Kidney capillary endothelial cell (primary cell): ENCODE measurements at regions not wholly inside any gene's neighbourhood (a gene's known extent, or its start where the extent isn't known, plus 50 kb on each side); places are given as distances from the start of the nearest gene placed in this dataset.

Experiments
- DNase-seq: peaks from one replicate; pipeline ENCODE4 v3.0.0-alpha.2; 2018; ENCODE audit warnings: low spot score

DNA sequence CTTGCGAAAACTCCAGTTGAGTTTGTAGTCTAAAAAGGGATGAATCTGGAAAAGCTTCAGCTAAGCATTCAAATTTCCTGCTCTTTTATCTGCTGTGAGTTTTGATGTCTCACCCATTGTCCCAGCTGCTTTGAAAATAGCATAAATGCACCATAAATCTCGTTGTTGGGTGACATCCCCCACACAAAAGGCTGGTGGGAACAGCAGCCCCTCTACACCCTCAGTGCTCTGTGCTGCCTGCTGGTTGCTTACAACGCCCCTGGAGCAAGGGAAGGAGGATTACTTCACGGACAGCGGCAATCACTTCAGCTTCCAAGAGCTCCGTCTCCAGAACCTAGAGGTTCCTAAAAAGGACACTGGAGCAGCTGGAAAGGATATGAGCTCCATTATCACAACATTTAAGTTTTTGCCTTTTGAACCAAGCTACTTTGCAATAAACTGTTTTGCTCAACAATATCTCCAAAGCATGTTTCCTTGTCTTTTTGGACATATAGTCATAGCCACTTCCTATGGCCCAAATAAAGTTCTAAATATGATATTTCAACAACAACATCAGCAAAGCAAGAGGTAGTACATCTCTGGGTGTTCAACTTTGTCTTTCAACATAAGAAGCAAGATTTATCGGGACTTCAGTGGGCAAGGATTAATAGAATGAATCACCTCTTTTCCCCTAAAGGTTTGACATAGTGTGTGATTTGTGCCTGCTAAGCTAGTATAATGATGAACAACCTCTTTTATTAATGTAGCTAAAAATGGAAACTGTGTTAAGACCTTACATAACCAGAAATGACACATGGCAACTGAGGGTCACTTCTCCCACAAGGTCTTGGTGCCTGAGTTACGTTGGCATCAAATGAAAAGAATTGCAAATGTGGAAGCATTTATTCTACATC lies 413.5 kb downstream of the TXNL1 start:
- DNase-seq: no peak

DNA sequence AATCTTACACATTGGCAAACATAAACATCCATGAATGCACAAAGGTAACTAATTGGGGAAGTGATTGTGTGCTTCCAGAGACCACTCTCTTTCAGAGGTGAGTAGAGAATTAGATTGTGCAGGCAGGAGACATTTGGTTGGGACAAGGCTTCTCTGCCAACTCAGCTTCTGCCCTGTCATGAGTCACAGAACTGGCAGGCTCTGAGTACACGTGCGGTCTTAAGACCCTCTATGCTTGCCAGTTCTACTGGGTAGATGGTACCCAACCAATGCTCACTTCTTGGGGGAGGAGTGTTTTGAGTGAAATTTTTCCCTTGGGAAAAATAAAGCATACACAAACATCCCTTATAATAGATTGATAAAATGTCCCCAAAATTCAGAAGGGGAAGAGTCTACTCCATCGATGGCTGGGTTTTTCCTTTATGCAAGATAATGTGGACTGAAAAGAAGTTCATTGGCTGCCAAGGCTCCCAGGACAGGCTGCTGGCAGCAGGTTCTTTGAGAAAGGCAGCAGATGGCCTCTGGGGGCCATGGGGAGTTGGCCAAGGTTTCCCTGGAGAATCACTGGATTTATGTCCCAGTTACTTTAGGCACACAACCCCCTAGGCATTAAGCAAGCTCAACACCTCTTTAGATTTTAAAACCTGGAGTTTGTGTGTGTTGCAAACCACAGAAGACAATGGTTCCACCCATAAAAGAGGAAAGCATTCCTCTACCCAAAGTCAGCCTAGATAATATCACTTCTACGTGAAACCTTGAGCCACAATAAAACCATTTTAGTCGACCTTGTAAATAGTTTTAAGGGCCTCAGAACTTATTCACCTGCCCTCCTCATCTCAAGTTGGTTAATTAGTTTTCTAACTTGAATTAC lies 417.0 kb downstream of the TXNL1 start:
- DNase-seq: no peak

DNA sequence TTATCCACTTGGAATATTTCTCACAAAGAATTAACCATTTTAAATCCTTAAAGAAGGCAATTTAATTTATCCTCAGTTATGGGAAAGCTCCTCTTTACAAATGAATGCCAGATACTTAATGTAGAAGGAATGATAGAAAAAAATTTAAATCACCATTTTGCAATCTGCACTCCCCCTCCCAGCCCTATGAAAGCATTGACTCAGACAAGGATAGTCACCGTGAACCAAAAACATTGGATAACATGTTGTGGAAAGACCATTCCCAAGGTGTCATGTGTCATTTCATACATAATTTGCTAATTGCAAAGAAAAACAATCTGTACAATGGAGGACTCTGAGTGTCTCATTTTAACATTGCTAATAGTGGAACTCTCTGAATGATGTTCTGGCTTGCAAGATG lies 421.0 kb downstream of the TXNL1 start:
- DNase-seq: no peak

DNA sequence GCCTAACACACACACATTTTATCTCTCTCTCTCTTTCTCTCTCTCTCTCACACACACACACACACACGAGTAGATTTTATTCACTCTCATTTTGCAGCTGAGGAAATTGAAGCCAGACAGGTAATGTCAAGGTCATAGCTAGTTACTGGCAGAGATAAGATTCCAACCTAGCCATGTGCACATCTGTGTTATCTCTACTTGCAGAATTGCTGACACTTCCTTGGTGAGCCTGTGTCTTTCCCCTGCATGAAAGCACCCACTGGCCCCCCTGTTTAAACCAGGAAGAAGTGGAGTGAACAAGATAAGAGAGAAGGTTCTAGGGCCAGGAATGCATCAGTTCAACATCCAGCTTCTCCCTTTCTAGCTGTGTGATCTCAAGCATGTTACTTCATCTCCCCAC lies 423.7 kb downstream of the TXNL1 start:
- no peak for DNase-seq

DNA sequence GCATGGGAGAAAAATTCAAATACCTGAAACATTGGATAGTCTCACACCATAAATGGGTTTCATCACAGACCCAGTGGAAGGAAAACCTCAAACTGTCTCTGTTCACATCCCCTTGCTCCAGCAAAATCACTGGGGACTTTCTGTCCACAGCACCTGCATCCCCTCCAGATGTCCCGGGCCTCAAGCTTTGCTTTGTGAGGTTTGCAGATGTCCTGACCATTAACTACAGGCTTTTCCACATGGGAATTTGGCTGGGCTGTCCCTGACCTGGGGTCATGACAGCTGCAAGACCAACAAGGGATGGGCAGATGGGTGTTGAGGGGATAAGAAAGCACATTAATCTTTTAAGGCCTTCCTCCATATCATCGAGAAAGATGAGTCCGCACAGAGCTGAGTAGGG lies 427.9 kb downstream of the TXNL1 start:
- no peak for DNase-seq

DNA sequence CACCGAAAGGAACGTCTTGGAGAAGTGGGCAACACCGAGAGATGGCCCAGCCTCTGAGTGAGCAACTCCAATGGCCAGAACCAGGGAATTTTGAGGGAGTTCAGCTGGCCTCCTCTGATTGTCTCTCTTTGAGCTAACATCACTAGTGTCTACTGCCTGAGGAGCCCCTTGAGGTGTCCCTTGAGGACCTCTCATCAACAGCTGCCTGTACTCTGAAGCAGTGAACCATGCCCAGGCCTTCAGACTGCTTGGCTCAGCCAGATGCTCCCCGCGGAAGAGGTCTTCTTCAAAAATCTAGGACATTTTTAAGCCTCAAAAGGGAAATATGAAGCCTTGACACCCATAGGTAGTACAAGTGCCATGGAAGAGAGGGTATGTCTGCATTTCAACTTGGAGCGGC lies 430.4 kb downstream of the TXNL1 start:
- no peak for DNase-seq

DNA sequence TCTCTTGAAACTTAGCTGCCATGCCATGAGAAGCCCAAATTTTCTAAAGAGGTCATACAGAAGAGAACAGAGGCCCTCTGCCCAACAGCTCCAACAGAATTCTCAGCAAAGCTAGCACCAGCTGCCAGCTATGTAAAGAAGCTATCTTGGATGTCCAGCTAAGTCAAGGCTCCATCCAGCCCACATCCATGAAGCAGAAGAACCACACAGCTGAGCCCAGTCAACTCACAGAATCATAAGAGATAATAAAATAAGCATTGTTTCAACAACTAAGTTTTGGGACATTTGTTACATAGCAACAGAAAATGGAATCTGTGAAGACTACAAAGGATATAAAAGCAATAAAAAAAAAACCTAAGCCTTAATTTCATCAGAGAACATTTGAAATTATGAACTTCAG lies 434.3 kb downstream of the TXNL1 start:
- DNase-seq: no peak

DNA sequence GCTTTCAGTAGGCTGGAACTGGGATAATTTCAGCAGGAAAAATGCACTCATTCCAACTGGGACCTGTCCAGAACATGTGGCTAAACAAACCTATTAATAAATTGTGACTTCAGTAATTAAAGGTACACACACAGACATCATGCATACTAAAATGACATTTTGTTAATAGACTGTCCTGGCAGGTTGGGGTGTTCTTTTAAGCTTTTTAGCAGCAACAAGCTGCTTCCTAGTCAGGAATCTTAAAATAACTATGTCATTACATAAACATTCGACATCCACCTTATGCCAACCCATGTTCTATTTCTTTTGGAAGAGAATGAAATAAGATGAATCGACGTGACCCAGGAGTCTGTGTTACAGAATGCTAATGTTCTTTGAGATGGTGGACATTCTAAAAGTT lies 435.7 kb downstream of the TXNL1 start:
- no peak for DNase-seq

DNA sequence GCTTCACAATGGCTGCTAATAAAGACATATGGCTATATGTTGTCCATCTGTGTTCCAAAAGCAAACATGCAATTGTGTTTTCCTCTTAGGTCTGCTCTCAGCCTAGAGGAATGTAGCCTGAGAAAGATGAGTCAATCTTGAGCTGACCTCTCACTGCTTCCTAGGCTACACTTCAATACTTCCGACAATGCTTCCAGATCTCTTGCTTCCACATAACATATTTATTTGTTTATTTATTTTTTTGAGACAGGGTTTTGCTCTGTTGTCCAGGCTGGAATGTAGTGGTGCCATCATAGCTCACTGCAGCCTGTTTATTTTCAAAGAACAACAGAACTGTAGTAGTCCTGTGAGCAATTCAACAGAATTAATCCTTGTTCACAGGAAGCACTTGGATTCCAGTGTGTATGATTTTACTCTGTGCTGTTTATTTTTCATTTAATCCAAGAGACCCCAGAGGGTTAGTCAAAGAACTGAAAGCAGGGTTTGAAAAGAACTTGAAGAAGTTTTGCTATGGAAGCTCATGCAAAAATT lies 437.9 kb downstream of the TXNL1 start:
- peak; percentile 99 for DNase-seq

DNA sequence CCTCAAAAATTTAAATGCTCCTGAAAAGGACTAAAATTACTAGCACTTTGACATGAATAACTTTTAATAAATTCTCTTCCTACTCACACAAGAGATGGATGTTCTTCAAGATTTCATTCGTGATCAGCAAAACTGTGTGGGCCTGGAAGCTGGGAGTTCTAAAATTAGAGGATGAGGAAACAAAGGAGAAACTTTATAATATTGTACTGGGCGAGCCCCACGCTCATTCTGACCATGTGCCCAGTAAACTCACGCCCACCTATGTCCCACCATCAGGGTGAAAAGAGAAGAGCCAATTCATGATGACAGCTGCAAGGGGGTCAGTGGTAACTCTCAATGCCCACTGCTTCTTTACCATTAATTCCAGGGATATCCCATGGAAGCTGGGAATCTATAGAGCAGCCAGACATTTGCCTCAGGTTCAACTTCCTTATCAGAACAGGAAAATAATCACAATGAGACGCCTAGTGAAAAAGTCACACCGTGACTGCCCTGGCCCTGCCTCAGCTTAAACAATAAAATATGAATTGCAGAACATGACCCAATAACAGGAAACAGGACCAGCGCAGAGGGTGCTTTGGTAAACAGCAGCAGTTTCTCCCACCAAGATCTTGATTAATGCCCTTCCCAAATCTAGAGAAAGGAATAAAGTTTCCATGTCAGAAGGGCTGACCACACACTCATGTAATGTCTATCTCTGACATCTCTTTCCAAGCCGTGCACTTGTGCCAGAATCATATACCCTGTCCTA lies 438.6 kb downstream of the TXNL1 start:
- DNase-seq: peak; percentile 75

DNA sequence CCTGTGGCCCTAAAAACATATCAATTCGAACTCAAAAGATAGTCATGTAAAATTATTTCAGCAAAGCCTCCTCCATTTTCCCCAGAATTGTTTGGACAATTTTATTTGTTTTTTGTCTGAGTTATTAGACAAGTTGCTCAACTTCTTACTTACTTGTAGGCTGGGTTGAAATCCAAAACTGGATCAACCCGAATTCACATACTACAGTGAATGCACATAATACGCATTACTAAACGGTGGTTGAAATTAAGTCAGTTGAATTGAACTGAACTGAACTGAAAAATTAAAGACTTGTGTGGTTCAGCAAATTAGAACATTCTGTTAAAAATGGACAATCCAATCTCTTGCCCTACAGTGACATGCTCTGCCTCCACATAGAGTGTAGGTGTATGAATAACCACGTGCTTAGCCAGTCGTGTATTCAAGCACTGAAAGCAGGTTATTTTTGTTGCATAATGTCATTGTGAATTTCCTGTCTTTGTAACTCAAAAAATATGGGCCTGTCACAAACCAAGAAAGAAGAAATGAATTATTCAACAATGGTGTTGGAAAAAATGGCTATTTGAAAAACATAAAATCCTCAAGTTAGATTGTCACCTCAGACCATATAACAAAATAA lies 441.0 kb downstream of the TXNL1 start:
- DNase-seq: peak; percentile 30

DNA sequence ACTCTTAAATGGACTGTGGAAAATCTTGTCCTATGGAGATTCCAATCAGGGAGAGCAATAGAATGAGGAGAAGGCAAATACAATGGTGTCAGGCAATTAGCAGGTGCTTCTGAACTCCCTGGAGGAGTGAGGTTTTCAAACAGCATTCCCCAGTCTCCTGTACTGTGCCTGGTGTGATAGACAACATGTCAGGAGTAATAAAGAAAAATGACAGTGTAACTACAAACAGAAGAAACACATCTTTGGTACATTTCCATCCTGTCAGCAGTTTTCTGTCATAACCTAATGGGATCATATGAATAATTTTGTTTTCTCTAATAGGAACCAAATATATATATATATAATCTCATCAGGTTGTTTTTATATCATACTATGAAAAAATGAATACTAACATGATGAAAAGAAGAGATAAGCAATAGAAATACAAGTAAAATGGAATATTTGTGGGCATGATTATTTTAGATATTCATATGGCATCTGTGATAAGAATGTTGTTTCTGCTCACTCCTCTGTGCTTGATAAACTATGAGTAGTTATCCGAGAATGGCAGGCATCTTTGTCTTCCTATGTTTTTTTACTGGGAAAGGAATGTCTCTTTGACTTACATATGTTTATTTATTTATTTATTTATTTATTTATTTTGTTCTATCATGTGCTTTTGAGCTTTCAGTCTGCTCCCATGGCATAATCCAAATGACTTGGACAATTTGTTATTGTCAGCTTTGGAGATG lies 441.7 kb downstream of the TXNL1 start:
- no peak for DNase-seq

DNA sequence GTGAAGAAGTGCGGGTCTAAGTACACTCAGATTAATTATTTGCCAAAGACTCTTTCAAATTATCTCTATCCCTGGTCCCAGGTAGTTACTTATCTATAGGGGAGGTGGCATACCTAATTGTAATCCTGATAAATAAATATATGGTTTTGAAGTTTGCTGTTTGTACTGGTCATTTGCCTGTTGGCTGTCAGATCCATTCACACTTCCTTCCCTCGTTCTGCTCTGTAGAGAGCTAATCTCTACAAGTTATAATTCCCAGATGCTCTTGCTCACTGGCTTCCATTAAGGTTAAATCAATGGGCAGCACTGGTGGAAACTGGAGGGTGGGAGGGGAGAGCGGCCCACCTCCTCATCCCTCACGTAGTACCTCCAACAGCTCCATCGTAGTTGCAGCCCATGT lies 447.1 kb downstream of the TXNL1 start:
- no peak for DNase-seq

DNA sequence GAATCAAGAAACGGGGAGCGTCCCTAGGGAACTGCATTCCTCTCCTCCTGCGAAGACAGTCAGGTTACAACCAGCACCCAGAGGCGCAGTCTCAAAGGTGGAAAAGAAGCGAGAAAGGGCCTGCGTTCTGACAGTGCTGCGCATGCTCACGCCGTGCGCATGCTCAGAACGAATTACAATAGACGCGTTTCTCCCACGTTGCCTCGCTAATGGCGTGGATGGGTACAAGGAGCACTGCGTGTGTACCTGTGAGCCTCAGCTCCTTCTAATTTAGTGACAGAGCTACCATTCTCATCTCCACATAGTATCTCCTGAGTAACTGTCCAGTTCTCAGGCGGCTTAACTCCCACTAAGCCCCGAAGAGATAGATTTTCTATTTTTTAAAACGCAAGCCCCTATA lies 448.8 kb downstream of the TXNL1 start:
- no peak for DNase-seq

DNA sequence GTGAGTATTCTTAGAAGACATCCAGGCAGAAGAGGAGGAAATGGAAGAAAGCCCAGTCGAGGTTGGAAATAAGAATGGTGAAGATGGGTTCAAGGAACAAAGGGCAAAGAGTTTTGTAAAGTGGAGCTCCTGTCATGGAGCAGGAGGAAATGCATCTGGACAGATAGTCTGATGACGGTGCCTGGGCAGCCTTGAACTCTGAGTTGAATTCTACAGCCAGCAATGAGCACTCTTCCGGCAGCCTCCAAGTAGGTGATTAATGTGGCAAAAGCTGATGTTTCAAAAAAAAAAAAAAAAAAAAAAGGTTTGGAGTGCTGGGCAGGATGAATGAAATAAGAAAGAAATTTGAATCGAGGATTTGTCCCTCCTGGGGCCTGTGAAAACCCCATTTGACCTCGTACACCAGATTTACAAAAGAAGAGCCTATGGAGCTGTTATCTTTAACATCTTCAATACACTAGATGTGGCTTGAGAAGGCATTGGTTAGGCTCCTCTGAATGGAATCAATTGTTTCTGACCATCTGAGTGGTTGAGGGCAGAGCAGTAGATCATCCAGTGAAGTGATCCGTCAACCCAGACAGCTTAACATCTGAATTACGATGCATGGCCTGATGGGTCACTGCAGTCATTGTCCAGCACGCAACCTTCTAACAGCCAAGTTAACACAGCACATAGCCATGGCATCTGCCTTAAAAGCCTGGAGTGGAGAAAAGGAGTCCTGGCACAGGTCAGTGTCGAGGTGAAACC lies 449.7 kb downstream of the TXNL1 start:
- peak; percentile 30 for DNase-seq

DNA sequence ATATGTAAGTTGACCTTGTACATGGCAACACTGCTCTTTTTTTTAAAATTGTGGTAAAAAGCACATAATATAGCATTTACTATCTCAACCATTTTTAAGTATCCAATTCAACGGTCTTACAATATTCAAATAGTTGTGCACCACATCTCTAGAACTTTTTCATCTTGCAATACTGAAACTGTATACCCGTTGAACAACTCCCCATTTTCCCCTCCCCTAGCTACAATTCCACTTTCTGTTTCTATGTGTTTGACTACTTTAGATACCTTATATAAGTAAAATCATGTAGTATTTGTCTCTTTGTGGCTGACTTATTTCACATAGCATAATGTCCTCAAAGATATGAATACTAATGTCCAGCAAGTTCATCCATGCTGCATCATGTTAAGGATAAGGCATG lies 452.1 kb downstream of the TXNL1 start:
- no peak for DNase-seq

DNA sequence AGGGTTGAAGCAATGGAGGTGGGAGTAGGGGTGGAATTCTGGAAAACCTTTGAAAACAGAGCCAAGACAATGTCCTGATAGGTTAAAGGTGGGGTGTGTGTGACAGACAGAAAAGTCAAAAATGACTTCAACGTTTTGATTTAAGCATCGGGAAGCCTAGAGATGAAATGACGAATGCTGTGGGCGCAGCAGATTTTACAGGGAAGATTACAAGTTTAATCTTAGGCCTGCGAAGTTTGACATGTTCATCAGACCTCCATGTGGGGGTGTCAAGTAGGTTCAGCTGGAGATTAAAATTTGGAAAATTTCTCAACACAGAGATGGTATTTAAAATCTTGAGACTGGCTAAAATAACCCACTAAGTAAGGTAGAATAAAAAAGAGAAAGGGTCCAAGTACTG lies 453.3 kb downstream of the TXNL1 start:
- no peak for DNase-seq

DNA sequence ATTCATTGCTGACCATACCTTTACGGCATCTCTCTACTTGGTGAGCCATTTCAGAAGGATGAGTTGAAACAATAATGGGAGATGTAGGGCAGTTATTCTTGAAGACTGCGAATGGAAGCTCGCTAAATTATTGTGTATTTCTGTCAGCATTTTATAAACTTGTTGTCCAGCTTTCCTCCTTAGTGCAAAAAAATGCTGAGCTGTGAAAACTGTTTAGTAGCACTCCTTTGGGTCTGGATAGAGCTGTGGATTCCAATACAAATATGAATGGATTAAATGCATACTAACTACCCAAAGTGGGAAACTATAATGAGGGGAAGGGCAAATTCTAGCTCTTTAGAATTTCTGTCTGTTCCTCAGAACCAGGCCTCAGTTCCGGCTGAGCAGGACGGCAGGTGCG lies 461.6 kb downstream of the TXNL1 start:
- no peak for DNase-seq

DNA sequence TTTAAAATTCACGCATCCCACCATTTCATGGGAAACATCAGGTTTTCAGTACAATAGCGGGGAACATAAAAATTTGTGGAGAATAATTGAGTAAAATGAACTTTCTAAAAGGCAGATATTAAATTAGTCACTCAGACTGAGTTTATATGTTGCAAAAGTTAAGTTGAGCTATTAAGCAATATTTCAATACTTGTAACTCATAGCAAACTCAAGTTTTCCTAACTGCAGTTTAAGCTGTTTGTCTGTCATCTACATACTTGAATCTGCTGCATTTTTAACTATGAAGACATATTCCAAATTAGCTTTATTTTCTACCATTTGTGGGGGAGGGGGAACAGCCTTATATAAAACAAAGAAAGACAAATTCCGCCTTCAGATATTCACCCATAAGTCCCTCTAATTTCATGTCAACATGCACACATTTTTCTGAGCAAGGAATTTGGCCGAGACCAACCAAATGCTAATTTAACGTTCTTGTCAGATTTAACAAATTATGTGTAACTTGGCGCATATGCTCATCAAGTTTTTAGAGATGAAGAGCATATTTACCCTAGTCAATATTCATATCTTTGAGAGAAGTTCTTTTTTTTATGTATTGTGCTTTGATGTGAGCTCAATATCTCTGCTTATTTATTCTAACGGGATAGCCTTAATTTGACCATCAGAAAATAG lies 462.9 kb downstream of the TXNL1 start:
- DNase-seq: no peak
